Testis (tissue), 2 donors: ENCODE measurements at regions not wholly inside any gene's neighbourhood (a gene's known extent, or its start where the extent isn't known, plus 50 kb on each side); places are given as distances from the start of the nearest gene placed in this dataset.

Experiments used
- CTCF ChIP-seq, 3 experiments: fragments of 450-650 bp in 2 of 3; fragments of 200-600 bp in 1 of 3; sonication (generic) in 1 of 3; IDR thresholded peaks; one replicate each; pipeline ENCODE4 v1.5.1; 2016 to 2019; ENCODE audit warnings: antibody characterized with exemption in 3 of 3, mild to moderate bottlenecking in 2 of 3, moderate library complexity in 1 of 3
- POLR2A ChIP-seq: fragments of 450-650 bp; IDR thresholded peaks from one replicate; pipeline ENCODE4 v1.6.1; 2017; ENCODE audit warnings: antibody characterized with exemption, mild to moderate bottlenecking, moderate library complexity

- TF ChIP-seq POLR2A (no peak), CTCF (IDR thresholded peaks at IDR 0.05) (no peak)
Measured at GRCh38 chr2:48043746-48044145, 137.4 kb upstream of the FBXO11 start.
